ENCODE measurements at regions not wholly inside any gene's neighbourhood (a gene's known extent, or its start where the extent isn't known, plus 50 kb on each side); places are given as distances from the start of the nearest gene placed in this dataset.

GRCh38 chr15:69860321-69860720 lies 237.4 kb downstream of the TLE3 start:
- TF ChIP-seq RAD21 (IDR thresholded peaks at IDR 0.05; ENCODE audit: low read depth) (no peak), EP300 (IDR thresholded peaks at IDR 0.05; ENCODE audit: borderline replicate concordance) (no peak), CEBPB (IDR thresholded peaks at IDR 0.05) (no peak), YY1 (IDR thresholded peaks at IDR 0.05; ENCODE audit: low read depth) (no peak), NFIC (IDR thresholded peaks at IDR 0.05) (no peak), TAF1 (IDR thresholded peaks at IDR 0.05; ENCODE audit: low read depth) (no peak), CREB1 (IDR thresholded peaks at IDR 0.05; ENCODE audit: low read depth) (no peak), FOXM1 (IDR thresholded peaks at IDR 0.05; ENCODE audit: borderline replicate concordance, low read depth) (no peak)
- TF ChIP-seq, protein P1, sequence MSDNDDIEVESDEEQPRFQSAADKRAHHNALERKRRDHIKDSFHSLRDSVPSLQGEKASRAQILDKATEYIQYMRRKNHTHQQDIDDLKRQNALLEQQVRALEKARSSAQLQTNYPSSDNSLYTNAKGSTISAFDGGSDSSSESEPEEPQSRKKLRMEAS (IDR thresholded peaks at IDR 0.05) = no peak

Measured in Ishikawa (cell line).